Astrocyte (in vitro differentiated cells and primary cell): ENCODE measurements at regions not wholly inside any gene's neighbourhood (a gene's known extent, or its start where the extent isn't known, plus 50 kb on each side); places are given as distances from the start of the nearest gene placed in this dataset.

Experiments
- EZH2 ChIP-seq: IDR thresholded peaks from 2 replicates; pipeline ENCODE4 v1.6.1; 2012; ENCODE audit warnings: mild to moderate bottlenecking, low read length, inconsistent platforms; ENCODE audit not compliant: insufficient read depth
- TF ChIP-seq, protein P1 (sequence below): IDR thresholded peaks from 2 replicates; pipeline ENCODE4 v1.5.1; 2011; ENCODE audit warnings: low read depth, mild to moderate bottlenecking, inconsistent platforms, low read length, moderate library complexity; ENCODE audit not compliant: insufficient read depth

DNA sequence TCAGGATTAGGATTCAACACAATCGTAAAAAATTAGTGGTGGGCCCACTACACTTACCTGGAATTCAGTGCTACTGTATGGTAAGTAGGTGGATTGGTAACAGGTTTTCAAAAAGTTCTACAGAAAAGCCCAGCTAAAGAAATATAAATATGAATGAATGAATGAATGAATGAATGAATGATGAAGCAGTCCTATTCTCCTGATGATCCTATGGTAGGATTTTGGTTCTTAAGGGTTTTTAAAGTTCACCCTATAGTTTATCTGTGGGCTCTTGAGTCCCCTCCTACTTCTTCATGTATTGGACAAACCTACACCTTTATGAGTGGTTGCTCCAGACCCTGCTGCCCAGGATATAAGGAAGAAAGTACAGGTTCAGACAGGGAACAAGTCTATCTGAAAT, 89.5 kb upstream of the HEY2 start:
- TF ChIP-seq, protein P1, sequence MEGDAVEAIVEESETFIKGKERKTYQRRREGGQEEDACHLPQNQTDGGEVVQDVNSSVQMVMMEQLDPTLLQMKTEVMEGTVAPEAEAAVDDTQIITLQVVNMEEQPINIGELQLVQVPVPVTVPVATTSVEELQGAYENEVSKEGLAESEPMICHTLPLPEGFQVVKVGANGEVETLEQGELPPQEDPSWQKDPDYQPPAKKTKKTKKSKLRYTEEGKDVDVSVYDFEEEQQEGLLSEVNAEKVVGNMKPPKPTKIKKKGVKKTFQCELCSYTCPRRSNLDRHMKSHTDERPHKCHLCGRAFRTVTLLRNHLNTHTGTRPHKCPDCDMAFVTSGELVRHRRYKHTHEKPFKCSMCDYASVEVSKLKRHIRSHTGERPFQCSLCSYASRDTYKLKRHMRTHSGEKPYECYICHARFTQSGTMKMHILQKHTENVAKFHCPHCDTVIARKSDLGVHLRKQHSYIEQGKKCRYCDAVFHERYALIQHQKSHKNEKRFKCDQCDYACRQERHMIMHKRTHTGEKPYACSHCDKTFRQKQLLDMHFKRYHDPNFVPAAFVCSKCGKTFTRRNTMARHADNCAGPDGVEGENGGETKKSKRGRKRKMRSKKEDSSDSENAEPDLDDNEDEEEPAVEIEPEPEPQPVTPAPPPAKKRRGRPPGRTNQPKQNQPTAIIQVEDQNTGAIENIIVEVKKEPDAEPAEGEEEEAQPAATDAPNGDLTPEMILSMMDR = no peak
- no peak for TF ChIP-seq EZH2
